ENCODE measurements at regions not wholly inside any gene's neighbourhood (a gene's known extent, or its start where the extent isn't known, plus 50 kb on each side); places are given as distances from the start of the nearest gene placed in this dataset.

DNA sequence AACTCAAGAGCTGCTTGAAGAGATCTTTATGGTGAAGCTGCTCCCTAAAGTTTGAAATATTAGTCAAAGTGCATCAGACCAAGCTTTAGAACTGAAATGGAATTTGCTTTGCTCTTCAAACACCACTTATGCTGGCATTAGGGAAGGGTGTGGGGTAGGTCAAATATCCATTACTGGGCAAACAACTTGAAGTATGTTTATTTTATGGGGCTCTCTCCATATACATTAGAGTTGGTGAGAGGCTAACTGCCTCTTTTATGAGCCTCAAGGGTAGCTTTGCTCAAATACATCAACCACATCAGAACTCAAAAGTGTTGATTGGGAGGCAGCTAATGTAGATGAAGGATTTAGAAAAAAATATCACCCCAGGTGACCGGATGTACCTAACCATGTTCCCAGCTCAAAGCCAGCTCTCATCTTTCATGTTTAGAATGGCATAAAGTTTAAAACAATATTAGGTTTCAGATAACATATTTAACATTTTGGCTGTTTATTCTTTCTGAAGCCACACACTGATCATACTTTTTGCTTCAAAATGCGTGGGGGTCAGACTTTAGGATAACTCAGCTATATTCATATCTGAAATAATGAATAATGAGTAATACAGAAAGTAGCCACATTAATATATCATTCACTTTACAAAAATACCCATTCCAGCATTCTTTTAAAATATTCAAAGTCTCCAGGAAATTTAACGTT lies 318.6 kb downstream of the PTEN start:
- no peak for TF ChIP-seq FOXP2 (optimal IDR thresholded peaks at IDR 0.05; ENCODE audit: borderline replicate concordance, extremely low read depth, extremely low read length, insufficient read depth)
- no peak for TF ChIP-seq TAF1 (IDR thresholded peaks at IDR 0.05; ENCODE audit: borderline replicate concordance, insufficient read depth, low read length)
- no peak for TF ChIP-seq SIN3A (IDR thresholded peaks at IDR 0.05; ENCODE audit: borderline replicate concordance, insufficient read depth, low read length)

DNA sequence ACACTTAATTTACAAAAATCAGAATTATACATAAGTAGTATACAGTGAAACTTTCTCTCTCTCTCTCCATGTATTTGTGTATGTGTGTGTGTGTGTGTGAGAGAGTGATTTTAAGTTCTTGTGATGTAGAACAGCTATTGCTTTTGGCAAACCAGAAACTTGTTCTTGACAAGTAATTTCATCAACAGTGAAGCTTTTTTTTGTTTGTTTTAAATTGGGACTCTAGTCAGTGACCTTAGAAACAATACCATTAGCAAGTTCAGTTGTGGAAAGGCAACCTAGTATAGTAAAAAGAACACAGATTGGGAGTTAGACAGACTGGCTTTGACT lies 319.1 kb downstream of the PTEN start:
- TF ChIP-seq POLR2AphosphoS5 (IDR thresholded peaks at IDR 0.05; ENCODE audit: low read depth, low read length) = no peak
- TF ChIP-seq, protein P1, sequence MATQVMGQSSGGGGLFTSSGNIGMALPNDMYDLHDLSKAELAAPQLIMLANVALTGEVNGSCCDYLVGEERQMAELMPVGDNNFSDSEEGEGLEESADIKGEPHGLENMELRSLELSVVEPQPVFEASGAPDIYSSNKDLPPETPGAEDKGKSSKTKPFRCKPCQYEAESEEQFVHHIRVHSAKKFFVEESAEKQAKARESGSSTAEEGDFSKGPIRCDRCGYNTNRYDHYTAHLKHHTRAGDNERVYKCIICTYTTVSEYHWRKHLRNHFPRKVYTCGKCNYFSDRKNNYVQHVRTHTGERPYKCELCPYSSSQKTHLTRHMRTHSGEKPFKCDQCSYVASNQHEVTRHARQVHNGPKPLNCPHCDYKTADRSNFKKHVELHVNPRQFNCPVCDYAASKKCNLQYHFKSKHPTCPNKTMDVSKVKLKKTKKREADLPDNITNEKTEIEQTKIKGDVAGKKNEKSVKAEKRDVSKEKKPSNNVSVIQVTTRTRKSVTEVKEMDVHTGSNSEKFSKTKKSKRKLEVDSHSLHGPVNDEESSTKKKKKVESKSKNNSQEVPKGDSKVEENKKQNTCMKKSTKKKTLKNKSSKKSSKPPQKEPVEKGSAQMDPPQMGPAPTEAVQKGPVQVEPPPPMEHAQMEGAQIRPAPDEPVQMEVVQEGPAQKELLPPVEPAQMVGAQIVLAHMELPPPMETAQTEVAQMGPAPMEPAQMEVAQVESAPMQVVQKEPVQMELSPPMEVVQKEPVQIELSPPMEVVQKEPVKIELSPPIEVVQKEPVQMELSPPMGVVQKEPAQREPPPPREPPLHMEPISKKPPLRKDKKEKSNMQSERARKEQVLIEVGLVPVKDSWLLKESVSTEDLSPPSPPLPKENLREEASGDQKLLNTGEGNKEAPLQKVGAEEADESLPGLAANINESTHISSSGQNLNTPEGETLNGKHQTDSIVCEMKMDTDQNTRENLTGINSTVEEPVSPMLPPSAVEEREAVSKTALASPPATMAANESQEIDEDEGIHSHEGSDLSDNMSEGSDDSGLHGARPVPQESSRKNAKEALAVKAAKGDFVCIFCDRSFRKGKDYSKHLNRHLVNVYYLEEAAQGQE (IDR thresholded peaks at IDR 0.05; ENCODE audit: insufficient read depth in 1 of 2, low read depth in 2 of 2, low read length in 2 of 2) = no peak
- TF ChIP-seq TAF1 (IDR thresholded peaks at IDR 0.05; ENCODE audit: borderline replicate concordance, insufficient read depth, low read length) = no peak
- no peak for TF ChIP-seq SIN3A (IDR thresholded peaks at IDR 0.05; ENCODE audit: borderline replicate concordance, insufficient read depth, low read length)
- TF ChIP-seq FOXP2 (optimal IDR thresholded peaks at IDR 0.05; ENCODE audit: borderline replicate concordance, extremely low read depth, extremely low read length, insufficient read depth) = no peak

DNA sequence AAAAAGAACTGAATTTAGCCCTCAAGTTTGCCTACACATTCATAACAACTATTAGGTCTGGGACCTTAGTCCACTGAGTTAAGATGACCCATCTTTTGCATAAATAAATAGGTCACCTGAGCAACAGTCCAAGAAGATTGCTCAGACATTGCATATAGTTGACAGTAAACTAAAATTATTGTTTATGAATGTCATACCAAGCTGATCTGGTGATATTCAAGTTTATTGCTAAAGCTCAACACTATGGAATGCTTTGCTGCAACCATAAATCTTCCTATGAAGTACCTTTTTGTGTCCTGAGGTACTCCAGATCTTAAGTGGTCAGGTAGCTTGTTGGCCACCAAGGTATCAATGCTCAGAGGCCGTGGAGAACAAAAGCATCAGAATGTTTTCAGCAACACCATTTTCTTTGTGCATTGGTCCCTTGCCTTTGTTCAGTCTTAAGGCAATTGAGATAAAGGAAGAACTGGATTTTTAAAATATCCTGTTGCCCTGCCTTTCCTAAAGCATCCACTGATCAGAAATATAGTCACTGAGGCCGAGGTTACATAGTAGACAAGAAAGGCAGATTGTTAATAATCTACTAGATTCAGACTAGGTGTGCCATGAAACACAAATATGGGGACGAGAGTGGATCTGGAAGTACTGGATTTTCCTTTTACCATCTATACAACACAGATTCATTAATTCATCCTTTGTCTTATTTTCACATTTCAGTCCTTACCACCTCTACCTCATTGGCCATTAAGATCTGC lies 321.3 kb downstream of the PTEN start:
- TF ChIP-seq, protein P1 (IDR thresholded peaks at IDR 0.05; ENCODE audit: insufficient read depth in 1 of 2, low read depth in 2 of 2, low read length in 2 of 2) = no peak
- TF ChIP-seq TAF1 (IDR thresholded peaks at IDR 0.05; ENCODE audit: borderline replicate concordance, insufficient read depth, low read length) = no peak
- TF ChIP-seq POLR2AphosphoS5 (IDR thresholded peaks at IDR 0.05; ENCODE audit: low read depth, low read length) = no peak
- TF ChIP-seq FOXP2 (optimal IDR thresholded peaks at IDR 0.05; ENCODE audit: borderline replicate concordance, extremely low read depth, extremely low read length, insufficient read depth) = no peak

DNA sequence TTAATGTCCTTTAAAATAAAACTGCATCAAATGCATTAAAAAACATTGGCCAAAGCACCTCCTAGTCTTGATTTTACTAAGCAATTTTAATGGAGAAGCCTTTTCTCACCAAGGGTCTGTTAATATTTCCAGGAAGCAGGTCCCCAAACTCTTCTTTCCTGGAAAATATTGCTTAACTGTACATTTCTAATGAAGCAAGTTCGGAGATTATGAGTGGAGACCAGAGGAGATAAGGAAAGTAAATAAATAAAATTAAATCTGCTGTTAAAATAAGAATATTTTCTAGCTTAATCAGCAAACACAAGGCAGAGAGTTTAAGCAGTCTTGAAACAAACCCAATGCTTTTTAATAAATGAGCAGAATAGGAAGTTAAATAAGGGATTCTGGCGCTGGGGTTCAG lies 322.4 kb downstream of the PTEN start:
- TF ChIP-seq POLR2AphosphoS5 (IDR thresholded peaks at IDR 0.05; ENCODE audit: low read depth, low read length) (no peak), FOXP2 (optimal IDR thresholded peaks at IDR 0.05; ENCODE audit: borderline replicate concordance, extremely low read depth, extremely low read length, insufficient read depth) (no peak), SIN3A (IDR thresholded peaks at IDR 0.05; ENCODE audit: borderline replicate concordance, insufficient read depth, low read length) (no peak), TAF1 (IDR thresholded peaks at IDR 0.05; ENCODE audit: borderline replicate concordance, insufficient read depth, low read length) (no peak)
- TF ChIP-seq, protein P1 (IDR thresholded peaks at IDR 0.05; ENCODE audit: insufficient read depth in 1 of 2, low read depth in 2 of 2, low read length in 2 of 2) = no peak

DNA sequence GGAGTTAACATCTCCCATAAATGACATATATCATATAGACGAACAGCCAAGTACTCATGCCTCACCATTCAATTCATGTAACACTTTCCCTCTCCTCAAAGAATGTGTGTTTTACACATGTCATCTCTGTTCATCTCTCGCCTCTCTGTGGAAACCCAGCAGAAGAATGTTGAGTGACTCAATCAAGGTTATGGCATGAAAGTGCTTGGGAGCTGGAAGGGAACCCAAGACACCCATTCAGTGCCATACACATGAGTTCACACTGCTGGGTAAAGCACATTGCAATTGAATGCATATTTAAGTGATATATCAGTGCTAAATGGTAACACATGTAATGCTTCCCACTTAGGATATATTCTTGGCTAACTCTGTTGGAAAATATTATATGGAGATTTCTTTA lies 322.9 kb downstream of the PTEN start:
- TF ChIP-seq TAF1 (IDR thresholded peaks at IDR 0.05; ENCODE audit: borderline replicate concordance, insufficient read depth, low read length) (no peak), FOXP2 (optimal IDR thresholded peaks at IDR 0.05; ENCODE audit: borderline replicate concordance, extremely low read depth, extremely low read length, insufficient read depth) (no peak), SIN3A (IDR thresholded peaks at IDR 0.05; ENCODE audit: borderline replicate concordance, insufficient read depth, low read length) (no peak), POLR2AphosphoS5 (IDR thresholded peaks at IDR 0.05; ENCODE audit: low read depth, low read length) (no peak)
- TF ChIP-seq, protein P1 (IDR thresholded peaks at IDR 0.05; ENCODE audit: insufficient read depth in 1 of 2, low read depth in 2 of 2, low read length in 2 of 2) = no peak

Data from PFSK-1 (cell line).